HCT116 (cell line): ENCODE measurements at regions not wholly inside any gene's neighbourhood (a gene's known extent, or its start where the extent isn't known, plus 50 kb on each side); places are given as distances from the start of the nearest gene placed in this dataset.

ENCODE experiments used
- CEBPB ChIP-seq: IDR thresholded peaks from 2 replicates; pipeline ENCODE4 v1.6.1; 2012; ENCODE audit warnings: low read depth
- CTCF ChIP-seq, 3 experiments: fragments of 200-600 bp in 1 of 3; sonication (generic) in 1 of 3; IDR thresholded peaks in 2 of 3; conservative IDR thresholded peaks in 1 of 3; 2 replicates each; pipeline ENCODE4 v1.5.1; 2012 to 2017; ENCODE audit warnings: low read depth in 2 of 3, low read length in 2 of 3, antibody characterized with exemption in 1 of 3, borderline replicate concordance in 1 of 3, control low read depth in 1 of 3, mild to moderate bottlenecking in 1 of 3, mixed read lengths in 1 of 3, mixed run types in 1 of 3, moderate library complexity in 1 of 3; ENCODE audit not compliant: insufficient read depth in 1 of 3
- ELF1 ChIP-seq: IDR thresholded peaks from 2 replicates; pipeline ENCODE4 v1.6.1; 2012; ENCODE audit warnings: low read depth, borderline replicate concordance
- EZH2 ChIP-seq: fragments of 200-600 bp; sonication (generic); IDR thresholded peaks from 2 replicates; pipeline ENCODE4 v1.6.1; 2017; ENCODE audit warnings: antibody characterized with exemption, mixed run types
- FOSL1 ChIP-seq: IDR thresholded peaks from 2 replicates; pipeline ENCODE4 v1.6.1; 2012; ENCODE audit warnings: low read depth
- JUND ChIP-seq: IDR thresholded peaks from 2 replicates; pipeline ENCODE4 v1.6.1; 2012
- MAX ChIP-seq: IDR thresholded peaks from 2 replicates; pipeline ENCODE4 v1.6.1; 2012
- POLR2A ChIP-seq: IDR thresholded peaks from 2 replicates; pipeline ENCODE4 v1.7.0; 2011; ENCODE audit warnings: borderline replicate concordance; ENCODE audit not compliant: insufficient read depth, insufficient read length; ENCODE audit errors: extremely low read depth
- REST ChIP-seq: IDR thresholded peaks from 2 replicates; pipeline ENCODE4 v1.6.1; 2012; ENCODE audit warnings: low read depth
- SIN3A ChIP-seq: IDR thresholded peaks from 2 replicates; pipeline ENCODE4 v1.6.1; 2012; ENCODE audit warnings: low read depth
- SP1 ChIP-seq: IDR thresholded peaks from 2 replicates; pipeline ENCODE4 v1.6.1; 2012; ENCODE audit warnings: low read depth

GRCh38 chr11:19313140-19313539 lies 72.4 kb upstream of the E2F8 start:
- no peak for TF ChIP-seq EZH2
- TF ChIP-seq CEBPB = no peak
- TF ChIP-seq CTCF (IDR thresholded peaks at IDR 0.05 in 2 of 3, conservative IDR thresholded peaks at IDR 0.05 in 1 of 3; ENCODE audit: borderline replicate concordance in 1 of 3, insufficient read depth in 1 of 3, low read depth in 2 of 3, low read length in 2 of 3) = no peak
- TF ChIP-seq POLR2A = no peak
- no peak for TF ChIP-seq ELF1
- TF ChIP-seq FOSL1 = no peak
- no peak for TF ChIP-seq REST
- TF ChIP-seq MAX = no peak
- no peak for TF ChIP-seq SIN3A
- no peak for TF ChIP-seq JUND
- TF ChIP-seq SP1 = no peak
